ENCODE measurements at regions not wholly inside any gene's neighbourhood (a gene's known extent, or its start where the extent isn't known, plus 50 kb on each side); places are given as distances from the start of the nearest gene placed in this dataset.

GRCh38 chr18:46256078-46256477 is 151.9 kb downstream of the HAUS1 start:
- TF ChIP-seq CTCF (IDR thresholded peaks at IDR 0.05; ENCODE audit: extremely low read depth in 1 of 2, insufficient read depth in 1 of 2, low read depth in 1 of 2, low read length in 2 of 2): no peak
- no peak for TF ChIP-seq POLR2AphosphoS5 (IDR thresholded peaks at IDR 0.05; ENCODE audit: insufficient read depth, low read depth, low read length)
- TF ChIP-seq POLR2A (IDR thresholded peaks at IDR 0.05; ENCODE audit: low read depth, low read length): no peak
- TF ChIP-seq EZH2 (IDR thresholded peaks at IDR 0.05; ENCODE audit: borderline replicate concordance, low read depth, low read length, severe bottlenecking): no peak
- no peak for TF ChIP-seq MYC (IDR thresholded peaks at IDR 0.05; ENCODE audit: low read depth, low read length)
- TF ChIP-seq, protein P1, sequence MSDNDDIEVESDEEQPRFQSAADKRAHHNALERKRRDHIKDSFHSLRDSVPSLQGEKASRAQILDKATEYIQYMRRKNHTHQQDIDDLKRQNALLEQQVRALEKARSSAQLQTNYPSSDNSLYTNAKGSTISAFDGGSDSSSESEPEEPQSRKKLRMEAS (IDR thresholded peaks at IDR 0.05; ENCODE audit: insufficient read depth, insufficient read length): no peak
- TF ChIP-seq GATA2 (IDR thresholded peaks at IDR 0.05; ENCODE audit: insufficient read depth, insufficient read length, low read depth, low read length): no peak
- TF ChIP-seq FOS (IDR thresholded peaks at IDR 0.05; ENCODE audit: borderline replicate concordance, insufficient read depth, low read length): no peak
- TF ChIP-seq JUN (IDR thresholded peaks at IDR 0.05; ENCODE audit: borderline replicate concordance, insufficient read depth, insufficient read length, low read depth): no peak
